GM19324 (cell line): ENCODE measurements at regions not wholly inside any gene's neighbourhood (a gene's known extent, or its start where the extent isn't known, plus 50 kb on each side); places are given as distances from the start of the nearest gene placed in this dataset.

ENCODE experiments used
- ATAC-seq: cut with Tn5 transposase; IDR thresholded peaks from one replicate; pipeline ENCODE4 v1.9.1; 2021; ENCODE audit warnings: mild to moderate bottlenecking, moderate library complexity; ENCODE audit not compliant: unreplicated experiment, low FRiP score

DNA sequence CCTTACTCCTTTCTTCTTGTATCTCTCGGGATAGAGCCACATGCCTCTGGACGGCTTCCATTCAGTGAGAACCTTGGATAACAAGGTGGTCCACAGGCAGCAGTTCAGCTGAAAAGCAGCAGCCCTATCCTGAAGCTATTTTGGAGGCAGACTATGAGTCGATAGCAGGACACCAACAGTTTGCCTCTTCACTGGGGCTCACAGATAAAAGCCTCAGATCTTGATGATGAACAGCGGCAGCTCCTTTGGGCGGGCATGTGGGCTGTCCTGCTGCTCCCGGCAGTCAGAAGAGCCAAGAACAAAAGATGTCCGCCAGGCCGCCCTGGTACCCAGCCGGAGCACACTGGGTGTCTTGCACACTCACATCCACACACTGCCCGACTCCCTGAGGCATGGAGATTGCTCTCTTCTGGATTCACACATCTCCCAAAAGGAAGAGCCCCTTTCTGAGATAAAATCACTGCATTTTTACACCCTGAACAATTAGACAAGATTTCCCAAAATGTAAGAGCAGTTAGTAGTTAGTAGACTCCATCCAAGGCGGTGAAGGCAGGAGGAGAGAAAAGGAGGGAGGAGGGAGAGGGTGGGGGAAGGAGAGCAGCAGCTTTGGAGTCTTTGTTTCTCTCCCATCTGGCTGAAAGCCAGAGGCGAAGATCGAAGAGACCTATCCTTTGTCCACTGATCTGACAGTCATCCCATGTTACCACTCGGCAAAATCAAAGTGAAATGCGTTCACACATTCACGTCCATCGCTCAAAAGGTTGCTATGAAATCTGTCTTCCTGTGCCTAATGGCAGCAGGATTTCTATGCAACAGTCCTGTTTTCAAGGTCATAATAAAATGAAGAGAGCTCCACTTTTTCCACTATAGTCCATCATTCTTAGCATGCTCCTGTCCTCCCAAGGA is 90.1 kb upstream of the KLF7 start:
- no peak for ATAC-seq

DNA sequence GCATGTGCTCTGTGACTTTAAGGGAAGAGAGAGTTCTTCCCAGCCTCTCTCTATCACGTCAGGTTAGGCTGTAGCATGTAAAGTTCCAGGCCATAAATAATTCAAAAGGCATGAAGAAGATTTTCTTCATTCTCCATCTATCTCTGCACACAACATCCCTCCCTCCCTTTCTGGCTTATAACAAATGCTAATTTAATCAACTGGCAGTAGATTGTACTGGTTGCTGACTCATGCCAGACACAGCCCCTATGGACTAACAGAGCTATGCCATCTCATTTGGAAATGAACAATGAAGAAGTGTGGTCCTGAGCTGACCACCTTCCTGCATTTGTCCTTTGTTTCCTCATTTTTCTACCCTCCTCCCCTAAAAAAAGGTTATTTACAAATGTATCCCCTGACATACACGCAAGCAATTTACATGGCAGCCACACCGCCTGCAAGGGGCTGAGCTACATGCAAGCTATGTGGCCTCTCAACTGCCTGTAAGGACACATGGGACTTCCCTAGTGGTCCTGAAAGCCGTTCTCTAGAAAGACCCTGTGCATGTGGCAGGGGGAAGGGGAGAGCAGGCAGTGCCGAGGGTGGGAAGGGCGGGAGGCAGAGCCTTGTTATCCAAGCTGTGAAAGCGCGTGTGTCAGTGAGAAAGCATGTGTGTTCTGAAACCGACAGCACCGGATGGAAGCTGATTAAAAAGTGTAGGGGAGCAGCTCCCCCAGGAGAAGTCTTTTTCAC is 90.9 kb upstream of the KLF7 start:
- no peak for ATAC-seq

DNA sequence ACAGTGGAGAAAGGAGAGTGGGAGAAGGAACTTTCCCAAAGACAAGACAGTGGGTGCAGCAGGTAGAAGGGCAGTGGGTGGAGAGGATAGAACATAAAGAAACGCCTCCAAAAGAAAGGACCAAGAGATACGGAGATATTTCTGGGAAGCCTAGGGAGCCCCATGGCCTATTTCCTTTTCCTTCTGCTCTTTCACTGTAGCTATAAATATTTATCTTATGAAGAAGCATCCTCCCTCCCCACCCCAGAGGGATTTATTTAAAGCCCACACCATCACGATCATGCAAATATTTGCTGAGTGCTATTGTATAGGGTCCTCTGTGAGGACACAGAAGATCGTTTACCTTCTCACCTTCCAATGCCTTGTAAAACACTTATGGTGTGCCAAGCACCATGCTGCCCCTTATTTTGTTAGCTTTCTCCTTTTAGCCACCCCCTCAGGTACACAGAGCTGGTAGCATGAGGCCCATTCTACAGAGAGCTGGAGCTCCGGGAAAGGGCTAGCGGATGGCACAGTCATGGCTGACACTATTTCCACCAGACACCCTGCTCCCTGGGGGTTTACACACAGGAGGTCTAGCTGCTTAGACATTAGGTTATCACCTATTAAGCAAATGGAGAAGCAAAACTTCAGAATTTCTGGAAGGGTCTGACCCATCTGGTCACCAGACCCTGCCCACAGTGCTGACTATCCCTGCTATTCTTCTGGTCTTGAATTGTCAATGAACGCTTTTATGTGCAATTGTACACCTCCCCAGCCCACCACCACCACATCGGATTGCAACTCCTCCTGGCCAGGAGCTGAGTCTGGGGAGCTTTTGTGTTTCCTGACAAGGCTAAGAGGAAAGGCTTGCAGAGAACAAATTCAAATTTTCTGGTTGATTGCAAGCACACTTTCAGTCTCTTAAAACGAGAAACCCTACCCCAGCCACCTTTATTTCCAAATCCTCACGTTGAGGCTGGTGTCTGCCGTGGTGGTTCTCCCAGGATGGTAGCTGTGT is 91.8 kb upstream of the KLF7 start:
- ATAC-seq: no peak

GRCh38 chr2:207258263-207258991 is 92.7 kb upstream of the KLF7 start:
- no peak for ATAC-seq

- no peak for ATAC-seq
These were observed 94.3 kb upstream of the KLF7 start for GRCh38 chr2:207260021-207260420.

- ATAC-seq: no peak
These were observed 95.2 kb upstream of the KLF7 start for GRCh38 chr2:207260947-207261346.

DNA sequence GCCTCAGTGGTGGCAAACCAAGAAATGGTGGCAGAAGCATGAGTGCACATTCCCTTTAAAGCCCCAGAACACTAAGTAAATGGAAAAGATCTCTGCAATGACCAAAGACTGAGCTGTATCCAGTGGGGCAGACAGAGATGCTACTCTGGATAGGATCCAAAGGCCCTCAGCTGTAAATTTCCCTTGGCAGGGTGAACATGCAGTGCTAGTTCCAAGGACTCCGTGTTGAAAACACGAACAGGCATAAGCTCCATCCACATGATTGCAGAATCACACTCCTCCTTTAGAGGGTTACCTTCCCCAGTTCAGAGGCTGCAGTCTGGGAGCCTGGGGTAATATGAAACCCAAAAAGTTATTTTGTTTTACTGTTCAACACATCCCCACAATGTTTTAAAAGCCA is 98.6 kb upstream of the KLF7 start:
- no peak for ATAC-seq

GRCh38 chr2:207265332-207265731 is 99.6 kb upstream of the KLF7 start:
- no peak for ATAC-seq

DNA sequence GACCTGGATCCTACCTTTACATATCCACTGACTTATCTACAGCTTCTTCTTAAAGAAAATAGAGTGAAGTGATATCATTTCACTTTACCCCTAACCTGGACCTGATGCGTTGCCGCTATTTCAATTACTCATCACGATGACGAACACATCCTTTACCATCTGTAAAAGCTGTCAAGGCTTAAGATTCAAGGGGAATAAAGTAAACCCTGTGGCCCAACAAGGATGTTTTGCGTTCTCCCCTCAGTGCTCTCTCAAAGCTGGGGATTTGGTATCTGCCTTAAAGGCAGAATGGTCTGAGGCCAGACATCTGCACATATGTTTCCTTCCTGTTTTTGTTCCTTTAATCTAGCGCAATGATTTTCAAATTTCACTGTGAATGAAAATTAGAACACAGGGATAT is 100.1 kb upstream of the KLF7 start:
- ATAC-seq: no peak

DNA sequence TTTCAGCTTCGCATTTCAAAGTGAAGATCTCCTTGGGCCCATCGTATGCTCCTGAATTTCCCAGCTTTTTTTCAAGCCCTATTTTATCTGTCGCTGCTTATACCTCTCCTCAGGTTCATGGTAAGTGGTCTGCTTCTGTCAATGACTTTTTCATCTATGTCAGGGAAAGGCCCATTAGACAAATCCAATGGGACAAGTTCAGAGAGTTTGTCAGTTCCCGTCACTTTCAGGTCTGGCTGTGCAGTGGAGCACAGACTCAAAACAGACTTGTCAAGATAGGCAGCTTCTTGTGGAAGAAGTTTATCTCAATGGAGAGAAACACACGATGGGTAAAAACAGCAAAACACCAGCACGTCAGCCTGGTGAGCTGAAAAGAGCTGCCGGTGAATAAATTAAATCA is 100.9 kb upstream of the KLF7 start:
- ATAC-seq: no peak

- no peak for ATAC-seq
These were observed 103.3 kb upstream of the KLF7 start for GRCh38 chr2:207269038-207269437.

- no peak for ATAC-seq
These were observed 108.9 kb upstream of the KLF7 start for GRCh38 chr2:207274530-207275189.

DNA sequence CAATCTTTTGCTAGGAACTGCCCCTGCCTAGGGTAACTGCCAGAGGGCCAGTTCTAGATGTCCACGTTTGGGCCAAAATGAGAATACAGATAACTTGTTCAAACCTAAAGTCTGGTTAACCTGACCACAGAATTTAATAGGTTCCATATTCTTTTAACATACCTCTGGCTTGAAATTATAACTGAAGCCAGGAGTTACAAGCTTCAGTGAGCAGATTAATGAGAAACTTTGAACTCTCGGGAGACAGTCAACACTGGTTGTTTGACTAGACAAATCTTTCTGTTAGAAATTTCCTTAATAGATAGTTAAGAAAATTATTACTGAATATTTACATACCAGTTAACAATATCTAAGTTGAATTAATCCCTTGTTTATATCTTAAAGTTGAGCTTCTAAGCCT is 110.0 kb upstream of the KLF7 start:
- ATAC-seq: no peak

- no peak for ATAC-seq
These were observed 110.5 kb upstream of the KLF7 start for GRCh38 chr2:207276248-207276647.

GRCh38 chr2:207276858-207277257 is 111.1 kb upstream of the KLF7 start:
- no peak for ATAC-seq

DNA sequence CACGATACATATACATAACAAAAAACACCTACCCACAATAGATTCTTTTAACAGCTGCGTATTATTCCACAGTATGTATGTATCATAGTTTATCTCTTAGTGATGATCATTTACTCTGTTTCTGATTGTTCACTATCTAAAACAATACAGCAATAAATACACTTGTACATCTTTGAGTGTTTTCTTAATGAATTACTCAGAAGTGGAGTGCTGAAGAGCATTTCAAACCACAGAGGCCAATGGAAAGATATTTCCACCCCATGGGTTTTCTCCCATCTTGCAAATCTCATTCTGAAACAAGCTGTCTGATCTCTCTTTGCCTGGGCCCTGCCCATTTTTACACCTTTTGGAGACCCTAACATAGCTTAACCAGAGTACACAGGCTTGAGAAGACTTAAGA is 113.8 kb upstream of the KLF7 start:
- ATAC-seq: no peak

GRCh38 chr2:207281436-207281835 is 115.7 kb upstream of the KLF7 start:
- ATAC-seq: no peak

GRCh38 chr2:207282916-207283315 is 117.2 kb upstream of the KLF7 start:
- no peak for ATAC-seq

DNA sequence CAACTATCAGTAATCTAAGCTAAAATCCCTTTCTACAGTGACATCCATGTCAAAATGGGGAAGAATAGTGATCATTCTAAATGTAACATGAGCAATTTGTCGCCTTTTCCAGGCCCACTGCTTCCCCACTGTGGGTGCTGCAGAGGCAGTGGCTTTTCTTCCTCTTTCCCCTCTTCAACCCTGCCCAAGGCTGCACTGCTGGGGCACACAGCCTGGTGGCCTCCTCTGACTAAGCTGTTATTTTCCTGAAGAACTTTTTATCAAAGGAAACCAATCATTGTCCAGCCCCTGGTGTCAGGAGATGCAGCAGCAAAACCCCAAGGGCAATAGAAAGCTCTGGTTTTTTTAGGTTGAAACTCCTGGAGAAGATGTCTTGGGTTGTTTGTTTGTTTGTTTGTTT is 117.6 kb upstream of the KLF7 start:
- ATAC-seq: no peak
